ENCODE measurements at regions not wholly inside any gene's neighbourhood (a gene's known extent, or its start where the extent isn't known, plus 50 kb on each side); places are given as distances from the start of the nearest gene placed in this dataset.

GRCh38 chr6:4327841-4328240, 192.5 kb upstream of the ECI2 start:
- BruUV-seq (replicated peaks): no TSS peak
- DNase-seq (ENCODE audit: low spot score): no peak
- Histone ChIP-seq H3K79me2 (ENCODE audit: insufficient read depth, low read depth, low read length) (no peaks in the 10 kb centered on the region), H3K4me1 (ENCODE audit: insufficient read depth, low read length, poor library complexity, severe bottlenecking) (no peaks in the 10 kb centered on the region), H4K20me1 (ENCODE audit: insufficient read depth, low read length) (no peaks in the 10 kb centered on the region), H2AFZ (ENCODE audit: low read length) (no peak overlapping the region), H3K4me2 (ENCODE audit: low read length) (no peak overlapping the region), H3K9me3 (ENCODE audit: low read length) (no peaks in the 10 kb centered on the region), H3K36me3 (ENCODE audit: insufficient read depth, low read length) (no peaks in the 10 kb centered on the region), H3K9me2 (ENCODE audit: insufficient read depth, low read length) (no peaks in the 10 kb centered on the region), H3K4me3 (ENCODE audit: low read depth, low read length, poor library complexity, severe bottlenecking) (no peak overlapping the region), H3K27ac (ENCODE audit: low read depth, low read length, poor library complexity, severe bottlenecking) (no peak overlapping the region)
- POLR2A ChIA-PET: interaction anchor here (0.5 to 1.3 kb wide), 3 partner anchors 26 to 1724 kb away, joined by 3 to 6 read pairs (median 3); no protein-coding TSS in a partner anchor
- intact Hi-C loops (cut with micrococcal nuclease; ENCODE audit: unreplicated experiment): no loop called here
- CTCF ChIA-PET (ENCODE audit: unreplicated experiment): no interaction called here
- TF ChIP-seq CTCF (conservative IDR thresholded peaks at IDR 0.05; ENCODE audit: low read length) (no peak), EZH2phosphoT487 (IDR thresholded peaks at IDR 0.05; ENCODE audit: borderline replicate concordance, low read depth, low read length) (no peak)

GRCh38 chr6:4324746-4325145, 189.4 kb upstream of the ECI2 start:
- Histone ChIP-seq H3K9me2 (ENCODE audit: insufficient read depth, low read length) (no peaks in the 10 kb centered on the region), H3K4me2 (ENCODE audit: low read length) (no peak overlapping the region), H3K9me3 (ENCODE audit: low read length) (no peaks in the 10 kb centered on the region), H3K27ac (ENCODE audit: low read depth, low read length, poor library complexity, severe bottlenecking) (no peak overlapping the region), H3K4me3 (ENCODE audit: low read depth, low read length, poor library complexity, severe bottlenecking) (no peak overlapping the region), H3K79me2 (ENCODE audit: insufficient read depth, low read depth, low read length) (no peaks in the 10 kb centered on the region), H2AFZ (ENCODE audit: low read length) (no peak overlapping the region), H4K20me1 (ENCODE audit: insufficient read depth, low read length) (no peaks in the 10 kb centered on the region), H3K4me1 (ENCODE audit: insufficient read depth, low read length, poor library complexity, severe bottlenecking) (no peaks in the 10 kb centered on the region), H3K36me3 (ENCODE audit: insufficient read depth, low read length) (no peaks in the 10 kb centered on the region)
- intact Hi-C loops (cut with micrococcal nuclease; ENCODE audit: unreplicated experiment): no loop called here
- BruUV-seq (replicated peaks): no TSS peak
- ChIA-PET CTCF (ENCODE audit: unreplicated experiment) (no interaction called here), POLR2A (interaction anchor here (0.6 kb wide), 1 partner anchor 1311 kb away, joined by 3 read pairs; no protein-coding TSS in a partner anchor)
- no peak for DNase-seq (ENCODE audit: low spot score)
- no peak for TF ChIP-seq EZH2phosphoT487 (IDR thresholded peaks at IDR 0.05; ENCODE audit: borderline replicate concordance, low read depth, low read length)

- TF ChIP-seq CTCF (conservative IDR thresholded peaks at IDR 0.05; ENCODE audit: low read length): no peak
- no peak for TF ChIP-seq EZH2phosphoT487 (IDR thresholded peaks at IDR 0.05; ENCODE audit: borderline replicate concordance, low read depth, low read length)
- intact Hi-C loops (cut with micrococcal nuclease; ENCODE audit: unreplicated experiment): no loop called here
- no peaks in the 10 kb centered on the region for H4K20me1 ChIP-seq (ENCODE audit: insufficient read depth, low read length)
- H3K79me2 ChIP-seq (ENCODE audit: insufficient read depth, low read depth, low read length): no peaks in the 10 kb centered on the region
- no peaks in the 10 kb centered on the region for H3K9me2 ChIP-seq (ENCODE audit: insufficient read depth, low read length)
- H3K4me3 ChIP-seq (ENCODE audit: low read depth, low read length, poor library complexity, severe bottlenecking): no peak overlapping the region
- no peak for DNase-seq (ENCODE audit: low spot score)
- H3K4me2 ChIP-seq (ENCODE audit: low read length): no peak overlapping the region
- H2AFZ ChIP-seq (ENCODE audit: low read length): no peak overlapping the region
- ChIA-PET POLR2A (no interaction called here), CTCF (ENCODE audit: unreplicated experiment) (no interaction called here)
- no peaks in the 10 kb centered on the region for H3K4me1 ChIP-seq (ENCODE audit: insufficient read depth, low read length, poor library complexity, severe bottlenecking)
- BruUV-seq (replicated peaks): no TSS peak
- H3K36me3 ChIP-seq (ENCODE audit: insufficient read depth, low read length): no peaks in the 10 kb centered on the region
- no peak overlapping the region for H3K27ac ChIP-seq (ENCODE audit: low read depth, low read length, poor library complexity, severe bottlenecking)
- no peaks in the 10 kb centered on the region for H3K9me3 ChIP-seq (ENCODE audit: low read length)
Observed at GRCh38 chr6:4323322-4323721, 187.9 kb upstream of the ECI2 start.
